GM10248 (cell line): ENCODE measurements at regions not wholly inside any gene's neighbourhood (a gene's known extent, or its start where the extent isn't known, plus 50 kb on each side); places are given as distances from the start of the nearest gene placed in this dataset.

Source experiments
- CTCF ChIA-PET: fragments of 300-600 bp; sonication (Branson Sonifier 250); formaldehyde crosslinking; extraction: SDS; loops from one replicate; lab custom pipeline; 2021; ENCODE audit warnings: antibody characterized with exemption; lab: Yijun Ruan, JAX
- POLR2A ChIA-PET: fragments of 350-650 bp; sonication (Branson Sonifier 250); formaldehyde crosslinking; extraction: SDS; loops from one replicate; lab custom pipeline; 2020; ENCODE audit warnings: antibody characterized with exemption; lab: Yijun Ruan, JAX
- DNase-seq: peaks from one replicate; pipeline ENCODE4 v3.0.0; 2012; ENCODE audit errors: extremely low spot score
- TF ChIP-seq, protein P1 (sequence below): IDR thresholded peaks from 2 replicates; pipeline ENCODE4 v1.5.1; 2012; ENCODE audit warnings: mild to moderate bottlenecking, low read depth; ENCODE audit errors: extremely low read depth, missing control alignments, control extremely low read depth

DNA sequence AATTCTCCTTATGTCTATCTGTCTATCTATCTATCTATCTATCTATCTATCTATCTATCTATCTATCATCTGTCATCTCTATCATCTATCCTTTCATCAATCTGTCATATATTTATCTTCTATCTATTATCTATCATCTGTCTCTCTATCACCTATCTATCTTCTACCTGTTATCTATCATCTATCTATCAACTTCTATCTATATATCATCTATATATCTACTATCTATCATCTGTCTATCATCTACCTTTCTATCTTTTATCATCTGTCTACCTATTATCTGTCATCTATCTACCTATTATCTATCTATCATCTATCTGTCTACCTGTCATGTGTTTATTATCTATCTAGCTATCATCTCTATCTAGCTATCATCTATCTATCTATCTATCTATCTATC is 124.7 kb upstream of the C1orf174 start:
- ChIA-PET POLR2A (no interaction called here), CTCF (no interaction called here)
- DNase-seq, result no peak
- TF ChIP-seq, protein P1, sequence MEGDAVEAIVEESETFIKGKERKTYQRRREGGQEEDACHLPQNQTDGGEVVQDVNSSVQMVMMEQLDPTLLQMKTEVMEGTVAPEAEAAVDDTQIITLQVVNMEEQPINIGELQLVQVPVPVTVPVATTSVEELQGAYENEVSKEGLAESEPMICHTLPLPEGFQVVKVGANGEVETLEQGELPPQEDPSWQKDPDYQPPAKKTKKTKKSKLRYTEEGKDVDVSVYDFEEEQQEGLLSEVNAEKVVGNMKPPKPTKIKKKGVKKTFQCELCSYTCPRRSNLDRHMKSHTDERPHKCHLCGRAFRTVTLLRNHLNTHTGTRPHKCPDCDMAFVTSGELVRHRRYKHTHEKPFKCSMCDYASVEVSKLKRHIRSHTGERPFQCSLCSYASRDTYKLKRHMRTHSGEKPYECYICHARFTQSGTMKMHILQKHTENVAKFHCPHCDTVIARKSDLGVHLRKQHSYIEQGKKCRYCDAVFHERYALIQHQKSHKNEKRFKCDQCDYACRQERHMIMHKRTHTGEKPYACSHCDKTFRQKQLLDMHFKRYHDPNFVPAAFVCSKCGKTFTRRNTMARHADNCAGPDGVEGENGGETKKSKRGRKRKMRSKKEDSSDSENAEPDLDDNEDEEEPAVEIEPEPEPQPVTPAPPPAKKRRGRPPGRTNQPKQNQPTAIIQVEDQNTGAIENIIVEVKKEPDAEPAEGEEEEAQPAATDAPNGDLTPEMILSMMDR, result no peak

DNA sequence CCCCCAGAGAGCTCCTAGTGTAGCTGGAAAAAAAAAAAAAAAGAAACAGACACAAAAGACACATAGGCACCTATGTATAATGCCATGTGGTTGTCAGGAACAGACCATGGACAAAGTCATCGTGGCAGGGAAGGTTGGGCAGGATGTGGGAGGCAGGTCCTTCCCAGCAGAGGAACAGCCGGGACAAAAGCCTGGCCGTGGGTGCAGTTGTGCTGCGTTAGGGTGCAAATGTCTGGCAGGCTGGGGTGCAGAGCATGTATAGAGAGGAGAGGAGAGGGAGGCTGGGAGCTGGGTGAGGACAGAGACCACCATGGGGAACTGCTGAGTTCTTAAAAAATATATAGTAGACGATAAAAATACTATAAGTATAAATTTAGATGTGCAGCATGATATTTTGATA is 125.7 kb upstream of the C1orf174 start:
- no peak for DNase-seq
- ChIA-PET CTCF (no interaction called here), POLR2A (no interaction called here)
- TF ChIP-seq, protein P1, result no peak

DNA sequence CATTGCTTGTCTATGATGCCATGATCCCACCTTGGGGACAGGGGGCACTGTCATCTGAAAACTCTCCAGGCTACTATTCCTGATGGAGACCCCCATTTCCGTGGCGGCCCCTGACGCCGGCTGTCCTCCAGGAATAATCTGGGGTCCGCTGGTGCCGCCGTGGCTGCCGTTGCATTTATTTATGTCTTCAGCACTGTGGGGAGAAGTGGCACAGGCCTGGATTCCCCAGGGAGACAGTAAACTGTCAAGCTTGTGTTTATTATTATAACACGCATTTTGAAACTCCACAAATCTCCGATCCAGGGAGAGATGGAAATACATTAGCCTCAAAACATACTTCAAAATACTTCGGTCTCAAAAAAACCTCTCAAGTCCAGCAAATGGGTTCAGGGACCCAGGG is 126.9 kb upstream of the C1orf174 start:
- TF ChIP-seq, protein P1, result no peak
- ChIA-PET POLR2A (no interaction called here), CTCF (no interaction called here)
- no peak for DNase-seq

DNA sequence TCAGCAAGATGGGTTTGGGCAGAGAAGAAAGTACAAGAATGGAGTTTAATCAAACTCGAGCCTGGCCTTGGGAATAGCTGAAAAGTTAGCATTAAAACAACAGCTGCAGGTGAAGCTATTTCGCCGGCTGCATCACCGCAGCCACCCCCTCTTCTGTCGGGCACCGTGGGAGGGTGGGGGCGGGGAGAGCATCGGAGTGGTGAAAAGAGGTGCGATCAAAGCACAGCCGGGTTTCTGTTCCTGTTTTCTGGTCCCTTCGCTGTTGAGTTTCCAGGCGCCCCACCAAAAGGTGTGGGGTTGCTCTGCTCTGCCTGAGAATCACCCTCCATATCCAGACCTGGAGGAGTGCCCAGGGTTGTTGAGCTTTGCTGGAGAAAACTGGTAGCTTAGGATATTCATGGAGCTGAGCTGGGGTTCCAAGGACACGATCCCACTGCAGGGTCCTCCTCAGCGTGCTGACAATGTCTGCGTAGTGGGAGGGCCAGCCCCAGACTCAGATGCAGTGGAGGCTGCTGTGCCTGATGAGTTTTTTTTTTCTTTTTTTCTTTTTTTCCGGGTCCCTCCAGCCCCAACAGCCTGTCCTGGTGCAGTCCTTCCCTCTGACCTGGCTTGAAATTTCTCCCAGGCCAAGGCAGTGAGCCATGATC is 127.5 kb upstream of the C1orf174 start:
- ChIA-PET CTCF (no interaction called here), POLR2A (no interaction called here)
- peak; percentile 88 for DNase-seq
- TF ChIP-seq, protein P1, result no peak

DNA sequence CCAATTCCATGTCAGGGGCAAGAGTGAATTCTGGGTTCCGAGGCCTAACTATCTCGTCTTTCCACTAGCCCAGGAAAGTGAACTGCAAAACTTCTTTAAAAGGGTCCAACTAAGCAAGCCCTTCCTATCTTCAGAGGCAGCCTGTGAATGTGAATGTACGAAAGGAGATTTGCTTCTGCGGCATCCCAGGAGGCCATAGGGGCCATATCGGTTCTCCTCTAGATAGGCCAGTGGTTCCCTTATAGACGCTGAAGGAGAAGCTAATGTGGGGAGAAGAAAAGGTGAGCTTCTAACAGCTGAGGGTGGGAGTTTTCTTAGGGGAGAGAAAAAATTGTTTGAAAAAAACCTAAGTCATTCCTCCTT is 128.0 kb upstream of the C1orf174 start:
- no peak for DNase-seq
- TF ChIP-seq, protein P1, result no peak
- ChIA-PET POLR2A (no interaction called here), CTCF (no interaction called here)

DNA sequence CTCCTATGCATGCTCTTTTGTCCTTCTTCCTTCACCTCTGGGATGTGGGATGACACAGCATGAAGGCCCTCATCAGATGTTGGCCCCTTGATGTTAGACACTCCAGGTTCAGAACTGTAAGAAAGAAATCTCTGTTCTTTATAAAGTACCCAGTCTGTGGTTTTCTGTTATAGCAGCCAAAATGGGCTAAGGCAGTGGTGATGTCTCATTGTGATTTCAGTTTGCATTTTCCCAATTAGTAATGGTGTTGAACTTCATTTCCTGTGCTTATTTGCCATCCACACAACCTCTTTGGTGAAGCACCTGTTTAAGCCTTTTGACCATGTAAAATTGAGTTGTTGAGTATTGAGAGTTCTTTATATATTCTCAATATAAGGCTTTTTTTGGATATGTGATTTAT is 129.3 kb upstream of the C1orf174 start:
- no peak for DNase-seq
- CTCF ChIA-PET, result no interaction called here
- TF ChIP-seq, protein P1, result no peak
- POLR2A ChIA-PET, result no interaction called here
